Caco-2 (cell line): ENCODE measurements at regions not wholly inside any gene's neighbourhood (a gene's known extent, or its start where the extent isn't known, plus 50 kb on each side); places are given as distances from the start of the nearest gene placed in this dataset.

Source experiments
- BruUV-seq: library from RNA; stranded (reverse); fragments of 400-500 nt; replicated peaks from 2 replicates; lab custom pipeline; 2021; lab: Mats Ljungman, UMichigan
- CTCF ChIA-PET: fragments of 300-600 bp; sonication (Branson Sonifier 250); formaldehyde crosslinking; loops from one replicate; lab custom pipeline; 2022; ENCODE audit warnings: antibody characterized with exemption; lab: Charles Lee
- POLR2A ChIA-PET: fragments of 300-600 bp; sonication (Branson Sonifier 250); formaldehyde crosslinking; loops from one replicate; lab custom pipeline; 2022; ENCODE audit warnings: antibody characterized with exemption; lab: Charles Lee
- DNase-seq, 2 experiments: peaks; one replicate each; pipeline versions ENCODE4 v3.0.0 to v3.0.0-alpha.2; 2020 to 2022
- H3K27me3 ChIP-seq: replicated peaks from 2 replicates; pipeline ENCODE4 v1.6.0; 2011; ENCODE audit warnings: low read length; ENCODE audit not compliant: control insufficient read depth, insufficient read depth
- H3K36me3 ChIP-seq: 2 replicates; pipeline ENCODE4 v1.5.1; 2011; ENCODE audit warnings: low read length; ENCODE audit not compliant: control insufficient read depth, insufficient read depth
- H3K4me1 ChIP-seq: fragments of 250-450 bp; sonication (Bioruptor Pico); 2 replicates; pipeline ENCODE4 v1.5.1; 2020; ENCODE audit warnings: mild to moderate bottlenecking
- H3K4me3 ChIP-seq: 2 replicates; pipeline ENCODE4 v1.5.1; 2011; ENCODE audit warnings: low read depth, mild to moderate bottlenecking, control low read depth, low read length
- H3K9me3 ChIP-seq: fragments of 250-450 bp; sonication (Bioruptor Pico); 2 replicates; pipeline ENCODE4 v1.5.1; 2020; ENCODE audit warnings: mild to moderate bottlenecking, moderate library complexity
- H3K27ac Mint-ChIP-seq: one replicate; pipeline ENCODE4 v1.8.0; 2022; ENCODE audit warnings: mixed read lengths; ENCODE audit not compliant: unreplicated experiment
- H3K27me3 Mint-ChIP-seq: one replicate; pipeline ENCODE4 v1.8.0; 2022; ENCODE audit warnings: mixed read lengths; ENCODE audit not compliant: insufficient read depth, unreplicated experiment
- H3K36me3 Mint-ChIP-seq: one replicate; pipeline ENCODE4 v1.8.0; 2022; ENCODE audit warnings: mild to moderate bottlenecking, mixed read lengths; ENCODE audit not compliant: insufficient read depth, unreplicated experiment
- H3K4me1 Mint-ChIP-seq: one replicate; pipeline ENCODE4 v1.8.0; 2022; ENCODE audit warnings: low read depth, mixed read lengths; ENCODE audit not compliant: unreplicated experiment
- H3K4me3 Mint-ChIP-seq: one replicate; pipeline ENCODE4 v1.8.0; 2022; ENCODE audit warnings: mild to moderate bottlenecking, moderate library complexity, mixed read lengths; ENCODE audit not compliant: unreplicated experiment
- H3K9me3 Mint-ChIP-seq: one replicate; pipeline ENCODE4 v1.8.0; 2022; ENCODE audit warnings: mixed read lengths; ENCODE audit not compliant: unreplicated experiment
- CTCF ChIP-seq, 2 experiments: fragments of 200-600 bp in 1 of 2; IDR thresholded peaks; 1 replicate in 1 of 2; 2 replicates in 1 of 2; pipeline versions ENCODE4 v1.5.1 to v1.8.0; 2011 to 2022; ENCODE audit warnings: antibody characterized with exemption in 1 of 2, control low read depth in 1 of 2, inconsistent platforms in 1 of 2, low read depth in 1 of 2, low read length in 1 of 2, mild to moderate bottlenecking in 1 of 2, moderate library complexity in 1 of 2; ENCODE audit not compliant: insufficient read depth in 1 of 2, severe bottlenecking in 1 of 2, unreplicated experiment in 1 of 2
- intact Hi-C: fragments of 100-400 bp; cut with micrococcal nuclease; formaldehyde crosslinking; loops from one replicate; pipeline ENCODE4 v1.10.0; 2022; ENCODE audit not compliant: unreplicated experiment

- Mint-ChIP-seq H3K4me1 (no peaks in the 10 kb centered on the region), H3K36me3 (no peaks in the 10 kb centered on the region), H3K27me3 (peaks cover 5% of the 10 kb centered on the region), H3K9me3 (no peaks in the 10 kb centered on the region), H3K4me3 (no peak overlapping the region), H3K27ac (no peak overlapping the region)
- CTCF ChIA-PET: no interaction called here
- Histone ChIP-seq H3K4me1 (no peaks in the 10 kb centered on the region), H3K36me3 (no peaks in the 10 kb centered on the region), H3K27me3 (no peaks in the 10 kb centered on the region), H3K4me3 (no peak overlapping the region), H3K9me3 (no peaks in the 10 kb centered on the region)
- DNase-seq: no peak
- no peak for TF ChIP-seq CTCF (IDR thresholded peaks at IDR 0.05; ENCODE audit: insufficient read depth in 1 of 2, low read depth in 1 of 2, low read length in 1 of 2, severe bottlenecking in 1 of 2, unreplicated experiment in 1 of 2)
- BruUV-seq: no TSS peak
- intact Hi-C loops: no loop called here
- POLR2A ChIA-PET: no interaction called here
These were observed 535.3 kb upstream of the SYT4 start for GRCh38 chr18:43812627-43813026.

GRCh38 chr18:43819397-43819796, 542.1 kb upstream of the SYT4 start:
- Histone ChIP-seq H3K9me3 (no peaks in the 10 kb centered on the region), H3K27me3 (no peaks in the 10 kb centered on the region), H3K4me3 (no peak overlapping the region), H3K36me3 (no peaks in the 10 kb centered on the region), H3K4me1 (no peaks in the 10 kb centered on the region)
- Mint-ChIP-seq H3K27me3 (no peaks in the 10 kb centered on the region), H3K4me3 (no peak overlapping the region), H3K4me1 (no peaks in the 10 kb centered on the region), H3K27ac (no peak overlapping the region), H3K36me3 (no peaks in the 10 kb centered on the region), H3K9me3 (no peaks in the 10 kb centered on the region)
- intact Hi-C loops: no loop called here
- BruUV-seq: no TSS peak
- ChIA-PET POLR2A (no interaction called here), CTCF (no interaction called here)
- TF ChIP-seq CTCF (IDR thresholded peaks at IDR 0.05; ENCODE audit: insufficient read depth in 1 of 2, low read depth in 1 of 2, low read length in 1 of 2, severe bottlenecking in 1 of 2, unreplicated experiment in 1 of 2): no peak
- DNase-seq: no peak

DNA sequence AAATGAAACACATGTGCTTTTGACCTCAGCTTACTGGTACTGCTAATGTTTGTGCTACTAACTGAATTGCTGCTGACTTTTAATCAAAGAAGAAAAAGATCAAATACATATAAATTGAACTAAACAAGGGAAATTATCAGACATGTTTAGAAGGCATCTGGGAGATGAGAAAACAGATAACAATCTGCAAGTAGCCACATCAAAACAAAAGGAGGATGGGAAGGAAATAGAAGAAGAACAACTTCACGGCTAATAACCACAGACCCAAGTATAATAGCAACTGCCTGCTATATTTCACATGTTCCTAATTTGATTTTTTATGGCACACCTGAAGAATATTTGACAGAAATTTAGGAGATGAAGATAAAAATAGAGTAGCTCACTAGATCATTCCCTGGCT, 542.6 kb upstream of the SYT4 start:
- CTCF ChIA-PET: no interaction called here
- POLR2A ChIA-PET: no interaction called here
- Histone ChIP-seq H3K4me3 (no peak overlapping the region), H3K36me3 (no peaks in the 10 kb centered on the region), H3K4me1 (no peaks in the 10 kb centered on the region), H3K27me3 (no peaks in the 10 kb centered on the region), H3K9me3 (no peaks in the 10 kb centered on the region)
- H3K4me1 Mint-ChIP-seq: no peaks in the 10 kb centered on the region
- H3K4me3 Mint-ChIP-seq: no peak overlapping the region
- TF ChIP-seq CTCF (IDR thresholded peaks at IDR 0.05; ENCODE audit: insufficient read depth in 1 of 2, low read depth in 1 of 2, low read length in 1 of 2, severe bottlenecking in 1 of 2, unreplicated experiment in 1 of 2): no peak
- H3K9me3 Mint-ChIP-seq: no peaks in the 10 kb centered on the region
- no TSS peak for BruUV-seq
- H3K36me3 Mint-ChIP-seq: no peaks in the 10 kb centered on the region
- intact Hi-C loops: no loop called here
- H3K27me3 Mint-ChIP-seq: no peaks in the 10 kb centered on the region
- no peak for DNase-seq
- H3K27ac Mint-ChIP-seq: no peak overlapping the region
